Neural crest cell (in vitro differentiated cells): ENCODE measurements at regions not wholly inside any gene's neighbourhood (a gene's known extent, or its start where the extent isn't known, plus 50 kb on each side); places are given as distances from the start of the nearest gene placed in this dataset.
"Not testable (repeated sequence)": the region's sequence is repeated elsewhere in the genome, so short reads cannot be mapped to it uniquely, and the experiment has no call there.

Experiments
- DNase-seq: peaks from one replicate; pipeline ENCODE4 v3.0.0; 2021; ENCODE audit warnings: low read depth, mixed read lengths, low spot score
- H3K27ac Mint-ChIP-seq: one replicate; pipeline ENCODE4 v1.8.0; 2021; ENCODE audit warnings: mild to moderate bottlenecking, mixed read lengths; ENCODE audit not compliant: unreplicated experiment
- H3K27me3 Mint-ChIP-seq: 2 replicates; pipeline ENCODE4 v1.8.0; 2021; ENCODE audit warnings: low read depth, mild to moderate bottlenecking, mixed read lengths
- H3K36me3 Mint-ChIP-seq: 2 replicates; pipeline ENCODE4 v1.8.0; 2021; ENCODE audit warnings: low read depth, mild to moderate bottlenecking, mixed read lengths
- H3K4me1 Mint-ChIP-seq: 2 replicates; pipeline ENCODE4 v1.8.0; 2021; ENCODE audit warnings: mixed read lengths
- H3K4me3 Mint-ChIP-seq: one replicate; pipeline ENCODE4 v1.8.0; 2021; ENCODE audit warnings: mild to moderate bottlenecking, mixed read lengths
- H3K9me3 Mint-ChIP-seq: 2 replicates; pipeline ENCODE4 v1.8.0; 2021; ENCODE audit warnings: mixed read lengths
- TF ChIP-seq, protein P1 (sequence below): fragments of 200-600 bp; sonication (generic); conservative IDR thresholded peaks from 2 replicates; pipeline ENCODE4 v1.5.0; 2021; ENCODE audit warnings: antibody characterized with exemption, mild to moderate bottlenecking

DNA sequence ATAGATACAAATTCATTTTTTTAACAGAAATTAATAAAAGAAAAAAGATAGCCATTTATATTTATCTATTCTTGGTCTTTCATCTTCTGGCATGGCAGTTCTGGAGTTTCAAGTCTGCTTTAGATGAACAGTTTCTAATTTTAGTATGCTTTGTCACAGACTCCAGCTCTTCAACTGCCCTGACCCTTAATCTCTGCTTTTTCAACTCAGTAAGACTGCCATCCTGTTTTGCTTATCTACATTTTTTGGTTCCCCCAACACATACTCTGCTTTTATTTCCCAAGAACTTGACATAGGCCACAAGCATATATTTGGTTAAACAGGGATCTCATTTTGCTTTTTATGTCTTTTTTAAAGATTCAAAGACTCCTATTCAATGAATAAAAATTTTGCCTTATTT, 309.3 kb upstream of the KCND2 start:
- peak overlapping the region; percentile 22 for H3K27ac Mint-ChIP-seq
- TF ChIP-seq, protein P1, sequence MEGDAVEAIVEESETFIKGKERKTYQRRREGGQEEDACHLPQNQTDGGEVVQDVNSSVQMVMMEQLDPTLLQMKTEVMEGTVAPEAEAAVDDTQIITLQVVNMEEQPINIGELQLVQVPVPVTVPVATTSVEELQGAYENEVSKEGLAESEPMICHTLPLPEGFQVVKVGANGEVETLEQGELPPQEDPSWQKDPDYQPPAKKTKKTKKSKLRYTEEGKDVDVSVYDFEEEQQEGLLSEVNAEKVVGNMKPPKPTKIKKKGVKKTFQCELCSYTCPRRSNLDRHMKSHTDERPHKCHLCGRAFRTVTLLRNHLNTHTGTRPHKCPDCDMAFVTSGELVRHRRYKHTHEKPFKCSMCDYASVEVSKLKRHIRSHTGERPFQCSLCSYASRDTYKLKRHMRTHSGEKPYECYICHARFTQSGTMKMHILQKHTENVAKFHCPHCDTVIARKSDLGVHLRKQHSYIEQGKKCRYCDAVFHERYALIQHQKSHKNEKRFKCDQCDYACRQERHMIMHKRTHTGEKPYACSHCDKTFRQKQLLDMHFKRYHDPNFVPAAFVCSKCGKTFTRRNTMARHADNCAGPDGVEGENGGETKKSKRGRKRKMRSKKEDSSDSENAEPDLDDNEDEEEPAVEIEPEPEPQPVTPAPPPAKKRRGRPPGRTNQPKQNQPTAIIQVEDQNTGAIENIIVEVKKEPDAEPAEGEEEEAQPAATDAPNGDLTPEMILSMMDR, result no peak
- no peak for DNase-seq
- H3K36me3 Mint-ChIP-seq, result no peaks in the 10 kb centered on the region
- peaks cover 15% of the 10 kb centered on the region for H3K4me1 Mint-ChIP-seq
- H3K9me3 Mint-ChIP-seq, result no peaks in the 10 kb centered on the region
- no peaks in the 10 kb centered on the region for H3K27me3 Mint-ChIP-seq
- H3K4me3 Mint-ChIP-seq, result no peak overlapping the region

DNA sequence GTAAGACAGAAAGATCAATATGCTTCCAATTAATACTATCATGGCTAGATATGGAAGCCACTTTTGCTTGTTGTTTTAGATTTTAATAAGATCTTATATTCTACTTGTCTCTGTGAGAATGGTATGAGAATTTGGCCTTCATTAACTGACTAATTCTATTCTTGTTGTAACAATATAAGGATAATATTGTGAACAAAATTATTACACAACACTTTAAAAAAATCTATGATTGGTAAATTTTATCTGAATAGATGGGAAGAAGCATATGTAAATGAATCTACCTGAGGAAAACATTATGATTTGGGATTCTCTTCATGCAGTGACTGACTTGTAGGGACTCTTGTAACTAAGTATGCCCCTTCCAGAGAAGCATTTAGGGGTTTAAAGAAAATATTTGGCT, 308.9 kb upstream of the KCND2 start:
- H3K4me3 Mint-ChIP-seq, result no peak overlapping the region
- DNase-seq, result no peak
- no peaks in the 10 kb centered on the region for H3K27me3 Mint-ChIP-seq
- TF ChIP-seq, protein P1, result no peak
- peaks cover 15% of the 10 kb centered on the region for H3K4me1 Mint-ChIP-seq
- peak overlapping the region; percentile 22 for H3K27ac Mint-ChIP-seq
- H3K36me3 Mint-ChIP-seq, result no peaks in the 10 kb centered on the region
- H3K9me3 Mint-ChIP-seq, result no peaks in the 10 kb centered on the region

GRCh38 chr7:119964788-119965542, 308.0 kb upstream of the KCND2 start:
- peak overlapping the region; percentile 41 for H3K27ac Mint-ChIP-seq
- no peaks in the 10 kb centered on the region for H3K36me3 Mint-ChIP-seq
- H3K9me3 Mint-ChIP-seq, result no peaks in the 10 kb centered on the region
- peaks cover 15% of the 10 kb centered on the region for H3K4me1 Mint-ChIP-seq
- no peak overlapping the region for H3K4me3 Mint-ChIP-seq
- TF ChIP-seq, protein P1, result no peak
- H3K27me3 Mint-ChIP-seq, result no peaks in the 10 kb centered on the region
- DNase-seq, result no peak

- no peaks in the 10 kb centered on the region for H3K36me3 Mint-ChIP-seq
- no peak overlapping the region for H3K4me3 Mint-ChIP-seq
- TF ChIP-seq, protein P1, result no peak
- H3K27ac Mint-ChIP-seq, result no peak overlapping the region
- H3K27me3 Mint-ChIP-seq, result no peaks in the 10 kb centered on the region
- peaks cover 15% of the 10 kb centered on the region for H3K4me1 Mint-ChIP-seq
- no peak for DNase-seq
- H3K9me3 Mint-ChIP-seq, result no peaks in the 10 kb centered on the region
Observed at GRCh38 chr7:119967221-119967620, 305.8 kb upstream of the KCND2 start.

DNA sequence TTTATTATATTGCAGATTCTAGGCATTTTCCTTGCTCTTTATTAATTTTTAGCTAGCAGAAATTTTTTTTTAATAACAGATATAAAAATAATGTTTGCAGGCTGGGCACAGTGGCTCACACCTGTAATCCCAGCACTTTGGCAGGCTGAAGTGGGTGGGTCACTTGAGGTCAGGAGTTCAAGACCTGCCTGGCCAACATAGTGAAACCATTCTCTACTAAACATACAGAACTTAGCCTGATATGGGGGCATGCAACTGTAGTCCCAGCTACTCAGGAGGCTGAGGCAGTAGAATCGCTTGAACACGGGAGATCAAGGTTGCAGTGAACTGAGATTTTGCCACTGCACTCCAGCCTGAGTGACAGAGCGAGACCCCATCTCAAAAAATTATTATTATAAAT, 304.6 kb upstream of the KCND2 start:
- DNase-seq, H3K9me3 Mint-ChIP-seq, H3K36me3 Mint-ChIP-seq, H3K27me3 Mint-ChIP-seq, H3K4me3 Mint-ChIP-seq, H3K27ac Mint-ChIP-seq: not testable (repeated sequence)
- H3K4me1 Mint-ChIP-seq, result peaks cover 15% of the 10 kb centered on the region

GRCh38 chr7:119969054-119969453, 303.9 kb upstream of the KCND2 start:
- H3K27me3 Mint-ChIP-seq, result no peaks in the 10 kb centered on the region

More at GRCh38 chr7:119969054-119969453, 303.9 kb upstream of the KCND2 start:
- no peaks in the 10 kb centered on the region for H3K9me3 Mint-ChIP-seq
- TF ChIP-seq, protein P1, result no peak
- H3K36me3 Mint-ChIP-seq, result no peaks in the 10 kb centered on the region
- no peak overlapping the region for H3K4me3 Mint-ChIP-seq
- no peak for DNase-seq
- H3K27ac Mint-ChIP-seq, result no peak overlapping the region
- peaks cover 10% of the 10 kb centered on the region for H3K4me1 Mint-ChIP-seq
